GM18909 (cell line): ENCODE measurements at regions not wholly inside any gene's neighbourhood (a gene's known extent, or its start where the extent isn't known, plus 50 kb on each side); places are given as distances from the start of the nearest gene placed in this dataset.
"Not testable (repeated sequence)": the region's sequence is repeated elsewhere in the genome, so short reads cannot be mapped to it uniquely, and the experiment has no call there.

Experiments
- ATAC-seq: cut with Tn5 transposase; IDR thresholded peaks from one replicate; pipeline ENCODE4 v1.9.1; 2021; ENCODE audit warnings: mild to moderate bottlenecking; ENCODE audit not compliant: unreplicated experiment, poor library complexity

DNA sequence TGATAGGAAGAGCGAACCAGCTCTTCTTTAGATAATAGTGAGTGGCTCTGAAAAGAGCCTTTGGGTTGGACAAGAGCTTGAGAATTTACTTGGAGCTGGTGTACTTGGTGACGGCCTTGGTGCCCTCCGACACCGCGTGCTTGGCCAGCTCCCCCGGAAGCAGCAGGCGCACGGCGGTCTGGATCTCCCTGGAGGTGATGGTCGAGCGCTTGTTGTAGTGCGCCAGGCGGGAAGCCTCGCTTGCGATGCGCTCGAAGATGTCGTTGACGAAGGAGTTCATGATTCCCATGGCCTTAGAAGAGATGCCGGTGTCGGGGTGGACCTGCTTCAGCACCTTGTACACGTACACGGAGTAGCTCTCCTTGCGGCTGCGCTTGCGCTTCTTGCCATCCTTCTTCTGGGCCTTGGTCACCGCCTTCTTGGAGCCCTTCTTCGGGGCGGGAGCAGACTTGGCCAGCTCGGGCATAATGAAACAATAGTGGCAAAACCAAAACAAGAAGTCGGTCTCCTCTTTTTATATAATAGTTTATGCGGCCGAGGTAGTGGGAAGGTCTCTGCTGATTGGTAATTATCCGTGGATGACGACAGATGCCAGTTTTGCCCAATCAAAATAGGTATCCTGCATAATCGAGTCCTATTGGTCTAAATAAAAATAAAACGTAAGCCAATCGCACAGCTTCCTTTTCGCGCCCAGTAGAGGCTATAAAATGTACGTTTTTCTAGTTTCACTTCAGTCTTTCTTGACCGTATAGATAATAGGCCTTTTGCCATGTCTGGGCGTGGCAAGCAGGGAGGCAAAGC is 104.6 kb downstream of the OR2B2 start:
- ATAC-seq: peak; percentile 71

DNA sequence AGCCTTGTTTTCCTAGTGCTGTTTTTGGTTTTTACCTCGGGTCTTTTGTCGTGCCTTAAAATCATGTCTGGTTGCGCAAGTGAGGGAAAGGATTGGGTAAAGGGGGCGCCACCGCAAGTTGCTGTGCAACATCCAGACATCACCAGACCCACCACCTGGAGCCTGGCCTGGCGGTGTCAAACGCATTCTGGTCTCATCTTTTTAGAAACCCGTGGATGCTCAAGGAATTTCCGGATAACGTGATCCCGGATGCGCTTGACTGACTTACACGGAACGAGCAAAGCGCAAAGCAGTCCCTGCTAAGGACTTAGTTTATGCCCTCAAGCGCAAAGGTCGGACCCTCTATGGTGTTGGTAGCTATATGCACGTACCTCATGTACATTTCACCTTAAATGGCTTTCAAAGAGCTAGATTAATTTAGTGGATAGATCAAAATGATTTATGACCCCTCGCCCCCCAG is 105.2 kb downstream of the OR2B2 start:
- ATAC-seq: no peak

DNA sequence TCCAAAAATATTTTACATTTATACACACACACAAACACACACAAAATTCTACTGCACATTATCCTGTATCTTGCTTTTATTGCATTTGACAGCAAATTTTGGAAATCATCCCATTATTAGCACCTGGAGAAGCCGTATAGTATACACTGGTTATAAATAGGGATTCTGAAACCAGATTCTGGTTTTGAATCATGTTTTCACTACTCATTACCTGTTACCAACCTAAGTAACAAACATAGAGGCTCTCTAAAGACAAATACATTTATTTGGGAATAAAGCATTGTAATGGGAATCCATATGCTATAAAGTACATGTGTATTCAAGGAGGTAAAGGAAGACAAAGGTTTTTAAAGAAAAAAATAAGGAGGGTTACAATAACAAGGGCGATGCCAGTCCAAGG is 106.8 kb downstream of the OR2B2 start:
- no peak for ATAC-seq

DNA sequence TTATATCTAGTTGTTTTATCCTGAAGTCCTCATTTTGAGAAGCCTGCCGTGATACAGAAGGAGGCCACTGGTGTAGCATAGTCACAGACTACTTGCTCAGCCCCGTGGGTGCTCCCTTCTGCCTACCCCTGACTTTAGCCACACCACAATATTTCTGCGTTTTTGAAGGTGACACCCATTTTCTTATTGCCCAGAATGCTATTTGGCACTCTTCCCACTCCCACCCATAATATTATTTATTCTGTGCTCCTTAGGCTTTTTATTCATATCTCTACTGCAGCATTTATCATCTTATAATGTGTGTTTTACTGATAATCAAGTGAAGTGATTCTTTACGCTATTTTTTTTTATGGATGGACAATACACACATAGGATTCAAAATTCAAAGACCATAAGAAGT is 107.3 kb downstream of the OR2B2 start:
- no peak for ATAC-seq

DNA sequence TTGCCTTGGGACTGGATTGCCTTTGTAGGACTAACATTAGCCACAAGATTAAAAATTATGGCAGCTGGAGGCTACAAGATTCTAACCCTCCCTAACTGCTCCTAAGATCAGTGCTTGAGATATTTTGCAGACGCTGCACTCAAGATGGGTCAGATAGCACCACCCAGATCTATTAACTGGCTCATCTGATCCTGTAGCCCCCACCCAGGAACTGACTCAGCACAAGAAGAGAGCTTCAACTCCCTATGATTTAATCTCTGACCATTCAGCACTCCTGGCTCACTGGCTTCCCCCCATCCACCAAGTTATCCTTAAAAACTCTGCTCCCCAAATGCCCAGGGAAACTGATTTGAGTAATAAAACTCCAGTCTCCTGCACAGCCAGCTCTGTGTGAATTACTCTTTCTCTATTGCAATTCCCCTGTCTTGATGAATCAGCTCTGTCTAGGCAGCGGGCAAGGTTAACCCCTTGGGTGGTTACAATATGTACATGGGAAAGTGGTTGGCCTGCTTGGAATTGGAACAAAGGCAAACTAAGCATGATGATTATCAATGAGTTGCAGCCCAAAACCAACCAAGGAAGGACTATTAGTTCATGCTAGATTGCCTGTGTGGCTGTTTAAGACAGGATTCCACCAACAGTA is 111.3 kb downstream of the OR2B2 start:
- no peak for ATAC-seq

DNA sequence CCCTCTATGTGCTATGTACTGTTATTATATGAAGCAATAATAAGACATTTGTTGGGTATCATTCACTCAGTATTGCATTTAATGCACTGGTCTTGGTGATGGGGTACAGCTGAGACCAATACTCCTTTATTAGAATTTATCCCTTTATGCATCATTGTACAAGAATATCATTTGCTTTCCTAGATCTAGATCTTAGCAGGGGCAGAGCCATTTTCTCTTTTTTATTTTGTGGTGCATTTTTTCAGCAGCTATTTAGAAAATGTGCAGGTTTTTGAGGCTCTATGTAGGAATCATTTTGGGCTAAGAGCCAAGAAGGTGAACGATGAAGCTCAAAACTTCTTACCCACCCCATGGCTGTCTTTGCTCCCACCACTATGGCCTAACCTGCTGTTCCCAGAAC is 114.2 kb downstream of the OR2B2 start:
- ATAC-seq: no peak

DNA sequence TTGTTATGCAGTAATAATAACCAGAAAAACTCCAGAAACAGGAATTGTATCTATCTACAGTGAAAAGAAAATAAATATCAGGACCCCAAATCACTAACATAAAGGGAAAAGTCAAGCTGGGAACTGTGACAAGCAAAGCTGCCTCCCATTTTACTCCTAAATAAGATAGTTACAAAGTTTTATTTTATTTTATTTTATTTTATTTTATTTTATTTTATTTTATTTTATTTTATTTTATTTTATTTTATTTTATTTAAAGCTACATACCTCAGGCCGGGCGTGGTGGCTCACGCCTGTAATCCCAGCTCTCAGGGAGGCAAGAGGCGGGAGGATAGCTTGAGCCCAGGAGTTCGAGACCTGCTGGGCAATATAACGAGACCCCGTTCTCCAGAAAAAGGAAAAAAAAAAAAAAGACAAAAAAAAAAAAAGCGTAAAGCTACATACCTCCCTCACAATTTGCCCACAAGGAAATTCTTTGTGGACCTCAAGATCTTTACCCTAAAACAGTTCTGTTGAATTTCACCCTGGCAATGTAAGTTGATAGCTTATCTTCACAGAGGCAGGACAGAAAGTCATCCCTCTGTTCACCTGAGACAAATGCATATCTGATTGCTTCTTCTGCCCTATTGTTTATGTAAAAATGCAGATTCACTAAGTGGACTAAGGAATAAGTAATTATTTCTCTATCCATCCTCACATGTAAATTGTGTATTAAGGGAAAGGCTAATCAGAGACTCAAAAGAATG is 115.3 kb downstream of the OR2B2 start:
- ATAC-seq: not testable (repeated sequence)

DNA sequence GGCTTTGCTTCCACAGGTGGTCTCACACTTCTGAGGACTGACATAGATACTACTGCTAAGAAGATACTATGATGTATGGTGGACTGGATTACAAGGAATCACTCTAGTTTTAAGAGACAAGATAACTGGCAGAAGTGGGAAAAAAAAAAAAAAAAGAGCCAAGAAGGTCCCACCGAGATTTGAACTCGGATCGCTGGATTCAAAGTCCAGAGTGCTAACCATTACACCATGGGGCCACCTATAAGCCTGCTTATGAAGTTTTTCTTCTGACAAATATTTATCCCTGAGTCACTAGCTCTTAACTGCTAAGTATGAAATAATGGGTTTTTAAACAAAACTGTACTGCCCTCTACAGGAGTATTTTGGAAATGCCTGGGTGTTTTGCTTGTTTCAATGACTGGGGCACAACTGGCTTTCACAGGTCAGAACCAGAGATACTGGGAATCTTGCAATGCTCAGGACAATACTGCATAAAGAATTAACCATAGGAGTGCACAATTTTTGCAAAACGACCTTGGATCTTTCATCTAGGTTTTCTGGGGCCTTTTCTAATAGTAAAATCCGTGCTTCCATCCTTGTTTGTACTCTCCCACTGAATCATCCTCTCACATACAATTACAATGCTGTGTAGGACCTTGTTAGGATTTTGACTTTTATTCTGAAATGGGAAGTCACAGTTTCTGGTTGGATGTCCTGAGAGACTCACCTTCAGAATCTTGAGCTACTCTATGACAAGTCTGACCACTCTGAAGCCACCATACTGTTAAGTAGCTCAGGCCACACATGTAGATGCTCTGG is 116.3 kb downstream of the OR2B2 start:
- ATAC-seq: peak; percentile 54

DNA sequence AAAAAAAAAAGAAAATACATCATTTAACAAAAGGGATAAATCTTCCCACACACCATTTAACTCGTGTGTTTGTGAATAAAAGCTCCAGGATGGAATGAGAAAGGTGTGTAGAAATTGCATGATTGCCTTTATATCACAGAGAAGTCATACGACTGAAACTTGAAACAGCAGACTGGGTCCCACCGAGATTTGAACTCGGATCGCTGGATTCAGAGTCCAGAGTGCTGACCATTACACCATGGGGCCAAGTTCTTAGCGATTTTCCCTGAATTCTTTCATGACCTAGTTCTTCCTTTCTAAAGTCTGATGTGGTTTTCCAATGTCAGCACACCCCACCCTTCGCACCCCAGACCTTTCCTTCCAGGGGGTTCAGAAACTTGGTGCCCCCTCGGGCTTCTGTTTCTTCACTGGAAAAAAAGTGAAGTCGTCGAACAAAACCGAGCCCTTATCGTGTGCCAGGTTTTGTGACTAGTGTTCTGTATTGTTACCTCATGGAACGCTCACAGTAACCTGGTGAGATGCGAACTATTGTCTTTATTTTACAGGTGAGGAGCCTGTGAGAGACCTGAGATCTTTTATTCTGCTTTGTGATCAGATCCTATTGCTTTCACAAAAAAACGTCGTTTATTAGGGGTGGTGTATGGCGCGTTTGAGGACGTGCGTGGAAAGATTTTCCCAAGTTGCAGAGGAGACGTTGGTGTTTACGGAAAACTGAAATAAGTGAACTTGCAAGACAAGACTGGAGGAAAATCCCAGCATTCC is 120.8 kb downstream of the OR2B2 start:
- no peak for ATAC-seq

DNA sequence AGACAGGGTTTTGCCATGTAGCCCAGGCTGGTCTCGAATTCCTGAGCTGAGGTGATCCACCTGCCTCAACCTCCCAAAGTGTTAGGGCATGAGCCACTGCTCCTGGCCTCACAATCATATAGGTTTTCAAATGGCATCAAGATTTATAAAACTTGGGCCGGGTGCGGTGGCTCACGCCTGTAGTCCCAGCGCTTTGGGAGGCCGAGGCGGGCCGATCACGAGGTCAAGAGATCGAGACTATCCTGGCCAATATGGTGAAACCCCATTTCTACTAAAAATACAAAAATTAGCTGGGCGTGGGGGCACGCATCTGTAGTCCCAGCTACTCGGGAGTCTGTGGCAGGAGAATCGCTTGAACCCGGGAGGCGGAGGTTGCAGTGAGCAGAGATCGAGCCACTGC is 123.8 kb downstream of the OR2B2 start:
- ATAC-seq: not testable (repeated sequence)

DNA sequence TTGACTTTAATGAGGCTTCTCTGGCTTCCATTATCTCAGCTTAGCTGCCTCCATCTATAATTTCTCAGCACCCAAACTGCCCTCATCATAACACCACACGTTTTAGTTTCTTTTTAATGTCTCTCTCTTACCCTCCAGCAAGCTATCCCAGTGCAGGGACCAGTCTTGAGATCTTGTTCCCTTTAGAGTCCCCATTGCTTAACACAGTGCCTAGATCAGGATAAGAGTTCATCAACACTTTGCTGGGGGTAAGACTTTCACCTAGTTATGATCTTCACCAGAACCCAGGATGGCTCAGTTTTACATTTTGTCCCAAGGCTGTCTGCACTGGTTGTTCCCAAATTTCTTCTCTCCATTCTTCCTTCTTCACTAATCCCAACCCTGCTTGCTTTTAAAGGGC is 126.1 kb downstream of the OR2B2 start:
- ATAC-seq: no peak

DNA sequence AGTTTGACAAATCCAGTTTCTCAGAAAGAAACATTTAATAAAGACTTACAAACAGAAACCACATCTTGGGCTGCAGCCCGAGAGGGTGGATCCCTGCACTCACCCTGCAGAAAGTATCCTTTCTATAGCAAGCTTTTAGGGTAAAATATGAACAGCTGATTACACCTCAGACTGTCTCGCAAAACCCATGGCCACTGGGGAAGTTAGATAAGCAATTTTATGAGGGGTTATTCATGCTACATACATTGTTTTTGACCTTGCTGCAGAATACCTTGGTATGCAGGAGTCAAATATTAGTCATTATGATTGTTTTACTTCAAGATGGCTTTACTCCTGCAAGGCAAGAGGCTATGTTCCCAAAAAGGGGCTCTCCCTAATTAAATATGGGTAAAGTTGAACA is 126.9 kb downstream of the OR2B2 start:
- ATAC-seq: no peak

DNA sequence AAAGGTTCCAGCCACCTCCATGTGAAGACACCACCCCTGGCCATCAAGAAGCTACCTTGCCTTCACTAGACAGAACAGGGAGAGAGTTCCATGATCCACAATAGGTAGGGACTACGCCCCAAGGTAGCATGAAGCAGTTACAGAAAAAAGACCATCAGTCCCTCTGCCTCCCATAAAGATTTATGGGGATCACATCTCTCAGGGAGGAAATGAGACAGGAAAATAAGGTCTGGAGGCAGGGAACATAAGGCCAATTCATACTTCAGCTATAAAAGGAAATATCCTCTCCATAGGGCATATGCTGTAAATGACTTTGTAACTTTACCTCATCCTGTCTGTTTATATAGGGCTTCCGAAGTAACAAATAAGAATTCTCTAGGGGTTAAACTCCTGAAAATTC is 129.4 kb downstream of the OR2B2 start:
- ATAC-seq: no peak

DNA sequence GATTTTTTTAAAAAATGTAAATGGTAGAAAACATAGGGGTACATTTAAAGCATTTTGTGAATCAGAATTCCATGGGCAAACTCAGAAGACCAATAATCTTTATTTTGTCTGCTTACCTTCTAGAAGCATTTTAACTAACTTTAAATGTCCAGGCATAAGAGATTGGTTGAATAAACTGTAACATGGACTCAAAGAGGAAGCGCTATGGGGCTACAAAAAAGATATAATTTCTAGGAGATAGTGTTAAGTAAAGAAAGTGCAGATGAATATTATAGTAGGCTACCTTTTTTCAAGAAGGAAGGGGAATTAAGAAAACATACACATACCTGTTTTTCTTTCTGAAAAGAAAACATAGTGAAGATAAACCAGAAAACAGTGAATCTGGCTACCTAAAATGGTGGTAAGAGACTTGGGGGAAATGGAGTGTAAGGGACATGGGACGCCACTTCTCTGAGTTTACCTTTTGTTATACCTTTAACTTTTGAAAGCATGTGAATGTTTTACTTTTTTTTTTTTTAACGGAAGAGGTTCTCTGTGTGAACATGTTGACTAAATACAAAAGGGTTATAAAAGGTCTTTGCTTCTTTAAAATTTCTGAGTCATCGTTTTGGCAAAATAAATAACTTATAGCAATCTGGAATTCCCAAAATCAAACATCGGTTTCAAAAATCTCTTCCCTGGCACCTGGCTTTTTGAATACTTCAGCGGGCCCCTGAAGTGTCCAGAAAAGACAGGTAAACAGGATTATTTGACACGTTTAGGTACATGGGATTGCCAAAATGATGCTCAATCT is 133.4 kb downstream of the OR2B2 start:
- ATAC-seq: no peak

DNA sequence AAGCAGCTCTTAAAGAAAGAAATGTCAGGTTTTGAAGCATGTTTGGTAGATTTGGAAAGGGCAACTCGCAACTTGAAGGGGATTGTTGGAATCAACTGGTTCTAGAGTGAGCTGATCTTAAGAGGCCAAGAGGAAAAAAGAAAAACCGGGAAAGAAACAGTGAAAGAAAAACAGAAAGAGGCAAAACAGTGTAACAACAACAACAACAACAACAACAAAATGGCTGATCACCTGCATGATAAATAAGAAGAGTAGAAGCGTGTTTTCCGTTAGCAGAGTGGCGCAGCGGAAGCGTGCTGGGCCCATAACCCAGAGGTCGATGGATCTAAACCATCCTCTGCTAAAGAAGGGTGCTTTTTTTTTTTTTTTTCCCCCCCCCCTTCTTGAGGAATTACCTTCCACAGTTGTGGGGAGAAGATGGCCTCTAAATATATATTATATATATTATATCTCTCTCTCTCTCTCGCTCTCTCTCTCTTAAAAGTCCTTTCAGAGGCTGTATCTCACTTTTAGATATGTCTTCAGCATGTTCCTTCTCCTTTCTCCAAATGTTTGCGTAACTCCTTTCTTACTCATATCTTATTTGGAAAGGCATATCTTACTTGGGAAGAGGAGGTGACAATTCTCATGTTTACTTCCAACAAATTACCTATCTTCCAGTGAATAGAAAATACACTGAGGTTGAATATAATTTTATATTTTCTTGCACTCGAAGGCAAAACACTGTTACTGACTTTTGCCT is 134.4 kb downstream of the OR2B2 start:
- no peak for ATAC-seq

DNA sequence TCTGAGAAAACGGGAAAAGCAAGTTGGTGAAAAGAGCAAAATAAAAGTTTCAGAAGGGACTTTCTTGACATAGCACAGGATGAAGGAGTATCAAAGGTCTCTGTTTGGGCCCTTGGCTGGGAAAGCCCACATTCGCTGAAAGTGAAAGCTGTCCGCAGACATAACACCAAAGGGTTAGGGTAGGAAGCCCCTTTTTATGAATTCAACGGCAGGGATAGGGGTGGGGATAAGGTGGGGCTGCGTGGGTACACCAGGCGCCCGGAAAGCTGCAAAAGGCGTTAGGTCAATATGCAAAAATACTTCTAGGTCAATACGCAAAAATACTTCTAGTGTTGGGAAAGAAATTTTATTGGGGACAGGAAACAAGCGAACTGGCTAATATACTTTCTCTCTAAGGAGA is 135.1 kb downstream of the OR2B2 start:
- no peak for ATAC-seq

DNA sequence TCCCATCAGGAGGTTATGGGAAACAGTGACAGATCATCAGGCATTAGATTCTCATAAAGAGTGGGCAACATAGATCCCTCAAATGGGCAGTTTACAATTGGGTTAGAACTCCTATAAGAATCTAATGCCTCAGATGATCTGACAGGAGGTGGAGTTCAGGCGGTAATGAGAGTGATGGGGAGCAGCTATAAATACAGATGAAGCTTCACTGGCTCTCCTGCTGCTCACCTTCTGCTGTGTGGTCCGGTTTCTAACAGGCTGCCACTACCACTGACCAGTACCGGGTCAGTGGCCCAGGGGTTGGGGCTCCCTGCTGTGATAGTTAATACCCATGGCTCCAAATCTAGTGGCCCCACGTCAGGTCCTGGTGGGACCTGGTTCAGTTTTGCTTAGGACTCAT is 135.7 kb downstream of the OR2B2 start:
- no peak for ATAC-seq

DNA sequence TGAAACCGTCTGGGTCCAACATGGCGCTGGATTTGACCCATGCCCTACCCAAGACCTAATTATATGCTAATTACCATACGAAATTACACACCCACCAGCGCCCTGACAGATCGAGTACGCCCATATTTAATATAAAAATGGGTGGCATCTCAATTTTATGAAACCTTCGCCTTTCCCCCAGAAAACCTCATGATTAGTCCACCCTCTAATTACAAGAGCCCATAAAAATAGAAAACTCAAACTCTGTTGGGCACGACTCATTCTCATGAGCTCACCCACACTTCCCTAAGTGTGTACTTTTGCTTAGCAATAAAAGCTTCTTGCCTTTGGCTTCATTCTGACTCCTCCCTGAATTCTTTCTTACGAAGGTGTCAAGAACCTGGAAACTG is 136.4 kb downstream of the OR2B2 start:
- no peak for ATAC-seq
